Parathyroid adenoma (tissue), 2 donors: ENCODE measurements at regions not wholly inside any gene's neighbourhood (a gene's known extent, or its start where the extent isn't known, plus 50 kb on each side); places are given as distances from the start of the nearest gene placed in this dataset.

Source experiments
- H2AFZ ChIP-seq: fragments of 300-600 bp; sonication (generic); one replicate; pipeline ENCODE4 v1.7.0; 2017; ENCODE audit warnings: antibody characterized with exemption, mild to moderate bottlenecking
- H3K27ac ChIP-seq: fragments of 300-600 bp; sonication (generic); one replicate; pipeline ENCODE4 v1.7.0; 2017
- H3K27me3 ChIP-seq: fragments of 300-600 bp; sonication (generic); one replicate; pipeline ENCODE4 v1.7.0; 2017; ENCODE audit warnings: low read length; ENCODE audit not compliant: control insufficient read depth, insufficient read depth
- H3K36me3 ChIP-seq: fragments of 300-600 bp; sonication (generic); one replicate; pipeline ENCODE4 v1.7.0; 2017; ENCODE audit warnings: low read length; ENCODE audit not compliant: control insufficient read depth, insufficient read depth
- H3K4me1 ChIP-seq: fragments of 300-600 bp; sonication (generic); one replicate; pipeline ENCODE4 v1.7.0; 2017; ENCODE audit warnings: control low read depth
- H3K4me2 ChIP-seq: fragments of 300-600 bp; sonication (generic); one replicate; pipeline ENCODE4 v1.7.0; 2017; ENCODE audit warnings: low read length
- H3K4me3 ChIP-seq: fragments of 300-600 bp; sonication (generic); one replicate; pipeline ENCODE4 v1.7.0; 2017; ENCODE audit warnings: low read depth, low read length
- H3K79me2 ChIP-seq: fragments of 300-600 bp; sonication (generic); one replicate; pipeline ENCODE4 v1.7.0; 2017; ENCODE audit warnings: control low read depth
- H3K9ac ChIP-seq: fragments of 300-600 bp; sonication (generic); one replicate; pipeline ENCODE4 v1.7.0; 2017; ENCODE audit warnings: mild to moderate bottlenecking
- H3K9me3 ChIP-seq: fragments of 300-600 bp; sonication (generic); one replicate; pipeline ENCODE4 v1.7.0; 2017; ENCODE audit warnings: low read length; ENCODE audit not compliant: control insufficient read depth
- TF ChIP-seq, protein P1 (sequence below): fragments of 300-600 bp; sonication (generic); IDR thresholded peaks from one replicate; pipeline ENCODE4 v1.7.0; 2017; ENCODE audit warnings: antibody characterized with exemption, mild to moderate bottlenecking
- donor health status: primary hyperparathyroidism.

DNA sequence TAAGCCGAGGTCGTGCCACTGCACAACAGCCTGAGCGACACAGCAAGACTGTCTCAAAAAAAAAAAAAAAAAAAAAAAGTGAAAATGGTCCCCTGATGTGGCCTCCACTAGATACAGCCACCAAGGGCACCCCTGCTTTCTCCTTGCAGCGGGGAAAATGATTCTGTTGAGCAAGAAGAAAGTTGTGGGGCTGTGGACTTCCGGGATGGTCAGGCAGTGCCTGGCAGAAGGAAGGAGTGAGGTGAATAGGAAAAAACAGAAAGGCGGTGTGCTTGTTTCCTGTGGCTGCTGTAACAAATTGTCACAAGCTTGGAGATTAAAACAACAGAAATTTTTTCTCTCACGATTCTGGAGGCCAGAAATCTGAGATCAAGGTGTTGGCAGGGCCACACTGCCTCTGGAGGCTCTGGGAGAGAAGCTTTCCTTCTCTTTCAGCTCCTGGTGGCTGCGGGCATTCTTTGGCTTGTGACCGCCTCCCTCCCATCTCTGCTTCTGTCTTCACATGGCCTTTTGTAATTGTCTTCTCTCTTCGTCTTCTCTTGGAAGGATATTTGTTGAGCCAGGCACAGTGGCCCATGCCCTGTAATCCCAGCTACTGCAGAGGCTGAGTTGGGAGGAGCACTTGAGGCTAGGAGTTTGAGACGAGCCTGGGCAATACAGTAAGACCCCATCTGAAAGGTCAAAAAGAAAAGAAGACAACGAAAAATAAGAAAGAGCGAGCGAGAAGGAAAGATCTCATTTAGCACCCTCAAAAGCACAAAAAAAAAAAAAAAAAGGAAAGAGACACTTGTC is 116.6 kb upstream of the MED13L start:
- Histone ChIP-seq H2AFZ (no peak overlapping the region), H3K9ac (no peak overlapping the region), H3K27ac (no peak overlapping the region), H3K36me3 (no peaks in the 10 kb centered on the region), H3K4me3 (no peak overlapping the region), H3K4me2 (no peak overlapping the region), H3K4me1 (no peaks in the 10 kb centered on the region), H3K27me3 (no peaks in the 10 kb centered on the region), H3K9me3 (no peaks in the 10 kb centered on the region), H3K79me2 (no peaks in the 10 kb centered on the region)
- TF ChIP-seq, protein P1, sequence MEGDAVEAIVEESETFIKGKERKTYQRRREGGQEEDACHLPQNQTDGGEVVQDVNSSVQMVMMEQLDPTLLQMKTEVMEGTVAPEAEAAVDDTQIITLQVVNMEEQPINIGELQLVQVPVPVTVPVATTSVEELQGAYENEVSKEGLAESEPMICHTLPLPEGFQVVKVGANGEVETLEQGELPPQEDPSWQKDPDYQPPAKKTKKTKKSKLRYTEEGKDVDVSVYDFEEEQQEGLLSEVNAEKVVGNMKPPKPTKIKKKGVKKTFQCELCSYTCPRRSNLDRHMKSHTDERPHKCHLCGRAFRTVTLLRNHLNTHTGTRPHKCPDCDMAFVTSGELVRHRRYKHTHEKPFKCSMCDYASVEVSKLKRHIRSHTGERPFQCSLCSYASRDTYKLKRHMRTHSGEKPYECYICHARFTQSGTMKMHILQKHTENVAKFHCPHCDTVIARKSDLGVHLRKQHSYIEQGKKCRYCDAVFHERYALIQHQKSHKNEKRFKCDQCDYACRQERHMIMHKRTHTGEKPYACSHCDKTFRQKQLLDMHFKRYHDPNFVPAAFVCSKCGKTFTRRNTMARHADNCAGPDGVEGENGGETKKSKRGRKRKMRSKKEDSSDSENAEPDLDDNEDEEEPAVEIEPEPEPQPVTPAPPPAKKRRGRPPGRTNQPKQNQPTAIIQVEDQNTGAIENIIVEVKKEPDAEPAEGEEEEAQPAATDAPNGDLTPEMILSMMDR, result no peak

DNA sequence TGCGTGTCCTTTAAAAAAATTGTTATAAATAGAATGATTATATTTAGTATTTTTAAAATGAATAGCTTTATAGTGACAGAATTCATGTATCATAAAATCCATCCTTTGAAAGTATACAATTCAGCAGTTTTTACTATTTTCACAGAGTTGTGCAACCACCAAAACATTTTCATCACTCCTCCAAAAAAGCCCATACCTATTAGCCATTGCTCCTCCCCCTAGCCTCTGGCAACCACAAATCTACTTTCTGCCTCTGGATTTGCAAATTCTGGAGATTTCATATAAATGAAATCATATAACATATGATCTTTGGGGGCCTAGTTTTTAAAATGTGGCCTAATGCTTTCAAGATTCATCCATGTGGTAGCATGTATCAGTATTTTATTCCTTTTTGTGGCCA is 117.9 kb upstream of the MED13L start:
- Histone ChIP-seq H2AFZ (no peak overlapping the region), H3K27ac (no peak overlapping the region), H3K9ac (no peak overlapping the region), H3K9me3 (no peaks in the 10 kb centered on the region), H3K36me3 (no peaks in the 10 kb centered on the region), H3K4me2 (no peak overlapping the region), H3K27me3 (no peaks in the 10 kb centered on the region), H3K79me2 (no peaks in the 10 kb centered on the region), H3K4me3 (no peak overlapping the region), H3K4me1 (no peaks in the 10 kb centered on the region)
- TF ChIP-seq, protein P1, result no peak

DNA sequence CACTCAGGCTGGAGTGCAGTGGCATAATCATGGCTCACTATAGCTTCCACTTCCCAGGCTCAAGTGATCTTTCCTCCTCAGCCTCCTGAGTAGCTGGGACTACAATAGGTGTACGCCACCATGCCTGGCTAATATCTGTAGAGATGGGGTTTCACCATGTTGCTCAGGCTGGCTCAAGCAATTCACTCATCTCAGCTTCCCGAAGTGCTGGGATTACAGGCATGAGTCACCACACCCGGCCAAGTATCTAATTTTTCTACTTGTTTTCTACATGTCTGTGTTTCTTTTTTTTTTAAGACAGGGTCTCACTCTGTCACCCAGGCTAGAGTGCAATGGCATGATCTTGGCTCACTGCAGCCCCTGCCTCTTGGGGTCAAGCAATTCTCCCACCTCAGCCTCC is 119.7 kb upstream of the MED13L start:
- H2AFZ ChIP-seq, result no peak overlapping the region
- TF ChIP-seq, protein P1, result no peak
- H3K79me2 ChIP-seq, result no peaks in the 10 kb centered on the region

DNA sequence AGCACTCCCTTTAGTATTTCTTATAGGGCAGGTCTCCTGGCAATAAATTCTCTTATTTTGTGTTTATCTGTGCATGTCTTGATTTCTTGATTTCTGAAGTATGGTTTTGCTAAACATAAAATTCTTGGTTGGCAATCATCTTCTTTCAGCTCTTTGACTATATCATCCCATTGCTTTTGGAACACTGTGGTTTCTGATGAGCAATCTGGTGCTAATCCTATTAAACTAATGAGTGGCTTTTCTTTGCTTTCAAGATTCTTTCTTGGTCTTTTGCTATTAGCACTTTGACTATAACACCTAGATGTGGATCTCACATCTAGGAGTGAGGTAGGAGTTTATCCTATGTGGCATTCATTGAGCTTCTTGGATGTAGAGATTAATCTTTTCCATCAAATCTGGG is 120.7 kb upstream of the MED13L start:
- Histone ChIP-seq H3K27ac (no peak overlapping the region), H3K9ac (no peak overlapping the region), H3K36me3 (no peaks in the 10 kb centered on the region), H3K9me3 (no peaks in the 10 kb centered on the region), H3K27me3 (no peaks in the 10 kb centered on the region), H3K4me3 (no peak overlapping the region), H2AFZ (no peak overlapping the region), H3K4me2 (no peak overlapping the region), H3K4me1 (no peaks in the 10 kb centered on the region), H3K79me2 (no peaks in the 10 kb centered on the region)
- TF ChIP-seq, protein P1, result no peak

More for the DNA sequence above, 119.7 kb upstream of the MED13L start:
- no peaks in the 10 kb centered on the region for H3K36me3 ChIP-seq
- H3K9me3 ChIP-seq, result no peaks in the 10 kb centered on the region
- no peak overlapping the region for H3K9ac ChIP-seq
- H3K27me3 ChIP-seq, result no peaks in the 10 kb centered on the region
- no peak overlapping the region for H3K4me3 ChIP-seq
- no peak overlapping the region for H3K4me2 ChIP-seq
- no peaks in the 10 kb centered on the region for H3K4me1 ChIP-seq
- no peak overlapping the region for H3K27ac ChIP-seq

DNA sequence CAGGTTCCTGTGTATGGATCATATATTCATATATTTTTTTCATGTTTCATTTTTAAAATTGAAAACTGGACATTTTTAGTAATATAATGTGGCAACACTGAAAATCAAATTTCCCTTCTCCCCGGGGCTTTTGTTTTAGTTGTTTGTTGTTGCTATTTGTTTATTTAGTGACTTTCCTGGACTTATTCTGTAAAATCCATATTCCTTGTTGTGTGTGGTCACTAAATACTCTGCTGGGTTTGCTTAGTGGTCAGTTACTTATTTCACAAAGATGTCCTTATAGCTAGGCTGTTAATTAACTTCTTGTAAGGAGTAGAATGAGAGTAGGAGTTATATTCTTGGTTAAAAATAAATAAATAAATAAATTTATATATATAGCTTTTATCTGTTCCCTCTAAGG is 121.6 kb upstream of the MED13L start:
- TF ChIP-seq, protein P1, result no peak
- no peak overlapping the region for H3K4me2 ChIP-seq
- no peak overlapping the region for H3K9ac ChIP-seq
- H2AFZ ChIP-seq, result no peak overlapping the region
- H3K9me3 ChIP-seq, result no peaks in the 10 kb centered on the region
- H3K36me3 ChIP-seq, result no peaks in the 10 kb centered on the region
- no peak overlapping the region for H3K4me3 ChIP-seq
- no peak overlapping the region for H3K27ac ChIP-seq
- H3K27me3 ChIP-seq, result no peaks in the 10 kb centered on the region
- no peaks in the 10 kb centered on the region for H3K4me1 ChIP-seq
- H3K79me2 ChIP-seq, result no peaks in the 10 kb centered on the region
